ENCODE measurements at regions not wholly inside any gene's neighbourhood (a gene's known extent, or its start where the extent isn't known, plus 50 kb on each side); places are given as distances from the start of the nearest gene placed in this dataset.

DNA sequence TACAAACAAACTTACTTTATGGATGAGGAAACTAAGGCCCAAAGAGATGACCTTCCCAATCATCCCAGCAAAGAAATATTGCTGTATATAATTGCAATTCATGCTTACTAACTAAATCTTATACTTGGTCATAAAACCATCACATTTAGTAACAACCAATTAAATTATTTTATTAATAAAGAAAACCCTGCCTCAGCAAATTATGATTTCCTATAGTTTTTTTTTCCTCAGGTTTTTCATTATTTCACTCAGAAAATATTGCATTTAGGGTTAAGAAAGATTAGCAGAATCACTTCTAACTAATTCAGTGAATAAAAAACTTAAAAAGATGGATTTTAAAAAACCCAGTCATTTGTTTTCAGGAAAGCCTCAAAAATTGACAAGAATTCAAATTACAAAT lies 86.5 kb upstream of the GADL1 start:
- no peak for DNase-seq (ENCODE audit: low read depth)
- TF ChIP-seq, protein P1, sequence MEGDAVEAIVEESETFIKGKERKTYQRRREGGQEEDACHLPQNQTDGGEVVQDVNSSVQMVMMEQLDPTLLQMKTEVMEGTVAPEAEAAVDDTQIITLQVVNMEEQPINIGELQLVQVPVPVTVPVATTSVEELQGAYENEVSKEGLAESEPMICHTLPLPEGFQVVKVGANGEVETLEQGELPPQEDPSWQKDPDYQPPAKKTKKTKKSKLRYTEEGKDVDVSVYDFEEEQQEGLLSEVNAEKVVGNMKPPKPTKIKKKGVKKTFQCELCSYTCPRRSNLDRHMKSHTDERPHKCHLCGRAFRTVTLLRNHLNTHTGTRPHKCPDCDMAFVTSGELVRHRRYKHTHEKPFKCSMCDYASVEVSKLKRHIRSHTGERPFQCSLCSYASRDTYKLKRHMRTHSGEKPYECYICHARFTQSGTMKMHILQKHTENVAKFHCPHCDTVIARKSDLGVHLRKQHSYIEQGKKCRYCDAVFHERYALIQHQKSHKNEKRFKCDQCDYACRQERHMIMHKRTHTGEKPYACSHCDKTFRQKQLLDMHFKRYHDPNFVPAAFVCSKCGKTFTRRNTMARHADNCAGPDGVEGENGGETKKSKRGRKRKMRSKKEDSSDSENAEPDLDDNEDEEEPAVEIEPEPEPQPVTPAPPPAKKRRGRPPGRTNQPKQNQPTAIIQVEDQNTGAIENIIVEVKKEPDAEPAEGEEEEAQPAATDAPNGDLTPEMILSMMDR (conservative IDR thresholded peaks at IDR 0.05; ENCODE audit: control insufficient read depth, insufficient read depth, low read depth, low read length): no peak

DNA sequence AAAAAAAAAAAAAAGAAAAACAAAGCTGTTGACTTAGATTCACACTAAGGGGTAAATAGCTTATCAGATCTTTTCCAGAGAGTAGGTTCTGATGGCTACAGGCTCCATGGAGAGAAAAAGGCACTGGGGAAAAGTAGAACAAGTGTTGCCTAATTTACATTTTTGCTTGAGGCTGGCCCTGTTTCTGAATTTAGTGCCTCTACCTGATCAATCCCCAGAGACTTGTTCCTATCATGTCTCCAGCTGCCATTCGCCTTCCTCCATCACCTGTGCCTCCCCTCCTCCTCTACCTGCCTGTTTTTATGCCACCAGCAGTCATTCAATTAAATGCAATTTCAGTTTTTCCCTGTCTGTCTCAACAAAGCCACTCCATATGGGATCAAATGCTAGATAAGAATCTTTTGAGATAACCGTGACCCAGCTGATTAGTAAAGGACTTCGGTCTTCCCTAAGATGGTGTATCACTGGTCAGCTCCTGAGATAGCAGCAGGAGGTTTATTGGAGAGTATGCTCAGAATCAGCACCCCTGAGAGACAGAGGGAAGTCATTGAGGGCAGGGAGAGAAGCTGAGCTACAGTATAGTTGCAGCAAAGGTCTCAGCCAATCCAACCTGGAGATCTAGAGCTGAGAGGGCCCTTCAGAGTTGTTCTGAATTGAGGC lies 88.1 kb upstream of the GADL1 start:
- H3K4me3 ChIP-seq (ENCODE audit: control insufficient read depth, low read depth, low read length): no peak overlapping the region
- DNase-seq (ENCODE audit: low read depth): no peak
- TF ChIP-seq, protein P1 (conservative IDR thresholded peaks at IDR 0.05; ENCODE audit: control insufficient read depth, insufficient read depth, low read depth, low read length): no peak

More for the DNA sequence above, 86.5 kb upstream of the GADL1 start:
- no peak overlapping the region for H3K4me3 ChIP-seq (ENCODE audit: control insufficient read depth, low read depth, low read length)

DNA sequence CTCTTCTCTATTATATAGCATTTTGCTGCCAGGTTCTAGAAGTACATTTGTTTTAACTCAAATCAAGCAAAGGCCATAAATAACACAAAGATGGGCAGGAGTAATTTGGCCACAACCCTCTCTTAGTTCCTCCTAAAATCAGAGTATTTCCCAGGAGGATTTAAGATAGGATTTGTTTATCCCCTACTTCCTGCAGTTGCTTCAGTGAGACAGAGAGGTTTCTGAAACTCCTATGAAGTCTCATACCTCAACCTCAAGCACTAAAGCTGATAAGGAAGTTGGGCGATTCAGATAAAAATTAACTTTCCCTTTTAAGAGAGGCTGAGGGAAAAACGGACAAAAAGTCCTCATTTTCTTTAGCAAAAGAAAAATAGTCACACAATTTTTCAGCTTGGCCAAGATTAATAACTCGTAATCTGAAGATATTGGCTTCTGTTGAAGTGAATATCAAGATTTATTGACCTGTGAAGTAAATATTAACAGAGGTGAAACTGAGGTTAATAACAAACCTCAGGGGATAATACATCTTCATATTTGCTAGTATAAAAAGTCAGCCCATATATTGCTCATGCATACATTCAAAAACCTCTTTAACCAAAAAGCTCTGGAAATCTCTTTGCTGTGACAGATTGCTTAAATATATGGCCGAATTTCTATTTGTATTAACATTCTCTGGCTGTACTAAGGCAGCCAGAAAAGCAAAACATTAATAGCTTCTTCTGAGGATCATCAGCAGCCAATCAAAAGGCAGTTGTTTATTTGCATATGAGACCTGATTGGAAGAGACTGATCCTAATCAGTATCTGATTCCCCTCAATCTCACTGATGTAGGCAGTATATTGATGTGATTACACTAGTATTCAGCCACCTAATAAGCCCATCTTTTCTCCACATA lies 90.6 kb upstream of the GADL1 start:
- H3K4me3 ChIP-seq (ENCODE audit: control insufficient read depth, low read depth, low read length): no peak overlapping the region
- peak; percentile 28 for DNase-seq (ENCODE audit: low read depth)
- TF ChIP-seq, protein P1 (conservative IDR thresholded peaks at IDR 0.05; ENCODE audit: control insufficient read depth, insufficient read depth, low read depth, low read length): no peak

DNA sequence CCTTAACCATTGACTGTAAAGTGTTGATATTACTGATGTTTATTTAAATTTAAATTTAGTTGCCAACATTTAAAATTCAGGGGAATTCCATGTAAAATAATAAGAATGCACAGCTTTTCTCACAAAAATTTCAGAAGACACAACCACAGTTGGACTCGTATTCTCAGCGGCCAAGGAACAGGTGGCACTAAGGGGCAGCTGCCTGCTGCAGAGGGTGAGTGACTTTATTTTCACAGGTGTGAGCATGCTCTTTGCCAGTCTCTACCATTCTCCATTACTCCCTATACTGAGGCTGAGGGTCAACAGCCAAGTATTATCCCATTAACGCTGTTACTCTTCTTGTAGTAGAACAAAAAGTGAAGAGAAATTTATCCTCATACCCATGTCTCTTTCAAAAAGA lies 92.1 kb upstream of the GADL1 start:
- TF ChIP-seq, protein P1 (conservative IDR thresholded peaks at IDR 0.05; ENCODE audit: control insufficient read depth, insufficient read depth, low read depth, low read length): no peak
- no peak for DNase-seq (ENCODE audit: low read depth)
- no peak overlapping the region for H3K4me3 ChIP-seq (ENCODE audit: control insufficient read depth, low read depth, low read length)

DNA sequence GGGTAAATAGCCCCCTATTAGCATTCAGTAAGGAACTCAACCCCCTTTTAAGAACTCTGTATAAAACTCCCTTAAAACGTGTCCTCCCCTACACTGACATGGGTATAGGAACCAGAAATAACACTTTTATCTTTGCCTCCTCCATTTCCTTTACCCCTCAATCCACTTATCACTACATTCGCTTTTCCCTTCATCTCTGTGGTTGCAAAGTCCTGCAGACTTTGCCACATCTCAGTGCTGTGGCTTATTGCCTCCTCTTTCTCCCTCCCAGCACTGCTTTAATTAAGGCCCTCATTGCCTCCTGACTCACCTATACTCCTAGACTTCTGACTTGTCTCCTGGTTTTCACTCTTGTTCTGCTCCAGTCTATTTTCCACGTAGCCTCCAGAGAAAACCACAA lies 94.3 kb upstream of the GADL1 start:
- no peak for DNase-seq (ENCODE audit: low read depth)
- H3K4me3 ChIP-seq (ENCODE audit: control insufficient read depth, low read depth, low read length): no peak overlapping the region
- TF ChIP-seq, protein P1 (conservative IDR thresholded peaks at IDR 0.05; ENCODE audit: control insufficient read depth, insufficient read depth, low read depth, low read length): no peak

DNA sequence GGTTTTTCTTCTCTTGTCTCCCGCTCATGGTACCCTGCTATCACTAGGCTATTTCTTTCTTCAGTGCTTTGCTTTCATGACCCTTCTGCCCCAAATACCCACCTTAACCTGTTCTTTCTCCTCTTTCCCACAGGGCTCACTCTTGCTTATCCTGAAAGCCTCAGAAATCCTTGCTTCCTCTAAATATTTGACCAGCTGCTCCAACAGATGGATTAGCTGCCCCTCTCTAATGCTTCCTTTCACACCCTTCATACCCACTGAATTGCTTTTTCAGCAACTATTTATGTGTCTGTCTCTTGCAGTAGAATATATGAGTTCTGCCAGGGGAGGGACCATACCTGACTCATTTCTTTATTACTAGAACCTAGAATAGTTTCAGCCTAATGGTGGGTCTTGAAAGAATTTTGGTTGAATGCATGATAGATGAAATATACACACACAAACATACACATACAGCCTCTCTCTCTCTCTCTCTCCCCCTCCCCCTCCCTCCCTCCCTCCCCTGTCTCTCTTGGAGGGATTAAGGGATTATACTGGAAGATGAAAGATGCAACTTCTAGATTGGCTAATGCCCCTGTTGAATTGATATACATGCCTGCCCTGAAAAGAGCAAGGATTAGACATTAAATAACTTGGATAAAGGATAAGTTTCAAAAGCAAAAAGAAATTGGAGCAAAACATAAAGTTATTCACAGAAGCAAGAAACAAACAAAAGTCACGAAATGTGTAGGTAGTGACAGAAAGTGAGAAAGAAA lies 95.0 kb upstream of the GADL1 start:
- TF ChIP-seq, protein P1 (conservative IDR thresholded peaks at IDR 0.05; ENCODE audit: control insufficient read depth, insufficient read depth, low read depth, low read length): no peak
- DNase-seq (ENCODE audit: low read depth): no peak
- no peak overlapping the region for H3K4me3 ChIP-seq (ENCODE audit: control insufficient read depth, low read depth, low read length)

All from fibroblast of mammary gland (primary cell).